ENCODE measurements at regions not wholly inside any gene's neighbourhood (a gene's known extent, or its start where the extent isn't known, plus 50 kb on each side); places are given as distances from the start of the nearest gene placed in this dataset.

GRCh38 chr13:76296751-76297150 lies 589.5 kb downstream of the KCTD12 start:
- no peak overlapping the region for H3K4me2 ChIP-seq (ENCODE audit: insufficient read depth in 1 of 2, low read depth in 2 of 2, low read length in 2 of 2)
- H4K20me1 ChIP-seq (replicated peaks in 1 of 2; ENCODE audit: control insufficient read depth in 1 of 2, insufficient read depth in 2 of 2, low read length in 2 of 2) = no peaks in the 10 kb centered on the region
- H2BK20ac ChIP-seq (ENCODE audit: low read length) = no peak overlapping the region
- H3K14ac ChIP-seq (ENCODE audit: insufficient read length) = no peak overlapping the region
- no peak overlapping the region for H3K27ac ChIP-seq (ENCODE audit: low read depth, low read length)
- DNase-seq (ENCODE audit: low read depth in 1 of 2, low spot score in 2 of 2) (no peak), FAIRE-seq (no peak)
- H3K23ac ChIP-seq (ENCODE audit: insufficient read length) = no peak overlapping the region
- no peak overlapping the region for H2BK5ac ChIP-seq (ENCODE audit: low read depth, low read length)
- no peak overlapping the region for H2AK5ac ChIP-seq (ENCODE audit: low read depth, low read length)
- no peak overlapping the region for H4K5ac ChIP-seq (ENCODE audit: insufficient read length, low read depth, low read length)
- H2BK120ac ChIP-seq (replicated peaks; ENCODE audit: low read depth, low read length) = no peak overlapping the region
- H3K79me2 ChIP-seq (ENCODE audit: control insufficient read depth in 1 of 2, insufficient read depth in 2 of 2, low read length in 2 of 2) = no peaks in the 10 kb centered on the region
- no peak overlapping the region for H3K4me3 ChIP-seq (ENCODE audit: extremely low read depth in 1 of 4, insufficient read depth in 2 of 4, low read depth in 3 of 4, low read length in 4 of 4)
- H3K18ac ChIP-seq (ENCODE audit: extremely low read depth, low read length) = no peak overlapping the region
- POLR2A ChIA-PET (ENCODE audit: partially characterized antibody) = no interaction called here
- CTCF ChIA-PET (ENCODE audit: partially characterized antibody) = no interaction called here
- H3K36me3 ChIP-seq (ENCODE audit: control insufficient read depth in 2 of 4, insufficient read depth in 4 of 4, low read length in 3 of 4) = peaks cover 0 to 2% (median 0%) of the 10 kb centered on the region in 4 experiments; a peak in 1 of 8 replicates
- no peak overlapping the region for H3K9ac ChIP-seq (replicated peaks in 1 of 4; ENCODE audit: extremely low read depth in 1 of 4, low read depth in 3 of 4, low read length in 3 of 4)
- H3K79me1 ChIP-seq (ENCODE audit: low read depth, low read length) = no peaks in the 10 kb centered on the region
- no peak overlapping the region for H4K8ac ChIP-seq (ENCODE audit: extremely low read depth, insufficient read depth, low read length)
- H3K56ac ChIP-seq (replicated peaks; ENCODE audit: insufficient read length, low read depth, low read length) = no peak overlapping the region
- no peaks in the 10 kb centered on the region for H3K27me3 ChIP-seq (replicated peaks in 1 of 4; ENCODE audit: control insufficient read depth in 3 of 4, extremely low read depth in 1 of 4, insufficient read depth in 3 of 4, low read length in 3 of 4)
- H2BK15ac ChIP-seq (ENCODE audit: low read length) = no peak overlapping the region
- H2AFZ ChIP-seq (ENCODE audit: low read length) = no peak overlapping the region
- H3K4me1 ChIP-seq (replicated peaks in 1 of 4; ENCODE audit: control insufficient read depth in 3 of 4, insufficient read depth in 4 of 4, low read length in 3 of 4) = no peaks in the 10 kb centered on the region
- WGBS, 2 experiments (ENCODE audit: extremely low coverage in 1 of 2, insufficient coverage in 1 of 2, insufficient read length in 1 of 2, insufficient replicate concordance in 2 of 2, low coverage in 1 of 2, low lambda C conversion rate in 2 of 2, missing lambda C conversion rate in 1 of 2) = 95% methylated on average over 4 of the region's 4 CpGs; no CpG with 5 or more reads in 1 of the 2 experiments
- no peaks in the 10 kb centered on the region for H3K23me2 ChIP-seq (ENCODE audit: low read depth, low read length)
- no peak overlapping the region for H3K4ac ChIP-seq (replicated peaks; ENCODE audit: insufficient read length, low read depth, low read length)
- H3K9me3 ChIP-seq (ENCODE audit: insufficient read depth in 2 of 2, low read depth in 1 of 2, low read length in 1 of 2) = peaks cover 0 to 7% of the 10 kb centered on the region in 2 experiments; a peak in 1 of 4 replicates
- no peak overlapping the region for H4K91ac ChIP-seq (replicated peaks; ENCODE audit: insufficient read length, low read length)
- no peak overlapping the region for H2BK12ac ChIP-seq (ENCODE audit: low read depth, low read length)
- TF ChIP-seq RNF2 (IDR thresholded peaks at IDR 0.05; ENCODE audit: borderline replicate concordance, low read depth, low read length, missing control alignments, poor library complexity, severe bottlenecking) (no peak), CEBPB (IDR thresholded peaks at IDR 0.05; ENCODE audit: low read depth, low read length) (no peak), E2F6 (IDR thresholded peaks at IDR 0.05) (no peak), ZNF274 (IDR thresholded peaks at IDR 0.05; ENCODE audit: borderline replicate concordance, extremely low read depth, low read length) (no peak), TAF7 (optimal IDR thresholded peaks at IDR 0.05; ENCODE audit: borderline replicate concordance, low read depth, low read length) (no peak)

Measured in H1 (cell line).